SW480 (cell line): ENCODE measurements at regions not wholly inside any gene's neighbourhood (a gene's known extent, or its start where the extent isn't known, plus 50 kb on each side); places are given as distances from the start of the nearest gene placed in this dataset.

Experiments used
- DNase-seq: peaks from one replicate; pipeline ENCODE4 v3.0.0-alpha.2; 2016; ENCODE audit warnings: low spot score

GRCh38 chr3:109210501-109210900 lies 74.0 kb downstream of the C3orf85 start:
- DNase-seq, result no peak

GRCh38 chr3:109211941-109212340 lies 75.4 kb downstream of the C3orf85 start:
- no peak for DNase-seq

GRCh38 chr3:109213321-109213720 lies 76.8 kb downstream of the C3orf85 start:
- DNase-seq, result no peak

GRCh38 chr3:109224333-109224732 lies 87.8 kb downstream of the C3orf85 start:
- DNase-seq, result peak; percentile 16

GRCh38 chr3:109225516-109225915 lies 89.0 kb downstream of the C3orf85 start:
- no peak for DNase-seq

- DNase-seq, result no peak
Measured at GRCh38 chr3:109228391-109229080, 87.8 kb downstream of the DPPA2 start.

GRCh38 chr3:109229174-109229847 lies 87.0 kb downstream of the DPPA2 start:
- no peak for DNase-seq

GRCh38 chr3:109234300-109234699 lies 82.0 kb downstream of the DPPA2 start:
- no peak for DNase-seq

GRCh38 chr3:109241459-109242186 lies 74.7 kb downstream of the DPPA2 start:
- DNase-seq, result no peak

- no peak for DNase-seq
Measured at GRCh38 chr3:109242187-109242523, 74.2 kb downstream of the DPPA2 start.
